ENCODE measurements at regions not wholly inside any gene's neighbourhood (a gene's known extent, or its start where the extent isn't known, plus 50 kb on each side); places are given as distances from the start of the nearest gene placed in this dataset.

DNA sequence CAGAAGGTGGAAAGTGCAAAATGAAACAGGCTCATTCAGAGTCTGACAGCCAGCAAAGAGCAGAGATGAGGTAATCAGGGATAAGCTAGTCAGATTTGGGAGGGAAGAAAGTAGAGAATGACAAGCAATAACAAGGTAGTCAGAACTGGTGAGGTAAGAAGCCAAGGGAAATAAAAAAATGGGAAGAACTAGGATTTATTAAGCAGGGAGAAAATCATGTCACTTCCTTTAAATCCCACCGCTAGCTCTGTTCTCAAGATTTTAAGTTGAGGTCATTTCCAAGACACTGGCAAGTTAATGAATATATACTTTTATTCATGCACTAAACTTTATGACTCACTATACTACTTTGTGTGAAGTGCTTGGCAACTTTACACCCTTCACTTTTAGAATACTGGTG lies 1106.8 kb downstream of the IGSF11 start:
- no peak for DNase-seq

DNA sequence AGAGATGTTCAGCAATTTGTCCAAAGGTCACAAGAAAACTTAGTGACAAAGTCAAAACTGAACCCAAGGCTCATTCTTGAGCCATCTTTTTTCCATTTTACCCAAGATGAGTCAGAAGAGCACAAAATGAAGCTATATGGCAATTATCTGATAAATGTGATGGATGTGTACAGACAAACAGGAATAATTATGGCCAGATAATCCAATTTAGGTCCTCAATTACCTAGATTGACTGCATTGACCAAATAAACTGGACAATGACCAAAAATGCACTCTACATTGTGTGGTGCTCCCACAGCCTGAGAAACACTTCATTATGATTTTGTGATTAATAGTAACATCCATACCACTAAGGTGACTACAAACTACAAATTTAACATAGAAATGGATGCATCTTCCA lies 1105.8 kb downstream of the IGSF11 start:
- DNase-seq: no peak

DNA sequence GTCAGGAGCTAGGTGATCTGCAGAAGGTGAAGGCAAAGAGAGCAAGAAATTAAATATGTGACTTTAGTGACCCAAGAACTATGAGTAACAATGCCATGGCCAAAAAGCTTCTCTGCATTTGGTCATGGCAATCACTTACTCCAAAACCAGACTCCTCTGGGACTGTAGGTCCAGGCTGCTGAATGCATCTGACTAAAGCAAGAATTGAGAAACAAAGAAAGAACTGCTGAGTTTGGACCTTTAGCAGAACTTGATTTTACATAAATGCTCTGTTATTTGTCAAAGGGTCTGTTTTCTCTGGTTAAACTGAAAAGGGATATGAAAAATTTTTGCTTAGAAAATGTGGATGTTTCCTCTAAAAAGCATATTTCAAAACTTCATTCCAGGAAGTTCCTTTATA lies 1102.2 kb downstream of the IGSF11 start:
- DNase-seq: no peak

DNA sequence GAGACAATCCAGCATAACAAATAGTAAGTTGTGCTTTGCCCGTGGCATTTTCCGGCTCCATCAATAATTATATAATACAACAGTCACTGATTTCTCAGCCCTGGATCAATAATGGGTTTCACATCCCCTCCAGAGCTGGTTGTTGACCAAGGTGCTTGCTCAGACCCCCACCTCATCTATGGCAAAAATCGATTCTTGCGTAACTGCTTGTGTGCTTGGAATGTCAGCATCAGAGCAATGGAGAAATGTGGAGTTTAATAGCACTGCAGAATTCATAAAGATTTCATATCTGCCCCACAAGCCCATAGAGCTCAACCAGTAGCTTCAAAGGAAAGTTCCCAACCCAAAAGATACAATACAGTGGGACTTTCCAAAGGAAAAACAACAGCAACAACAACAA lies 1098.5 kb downstream of the IGSF11 start:
- no peak for DNase-seq

DNA sequence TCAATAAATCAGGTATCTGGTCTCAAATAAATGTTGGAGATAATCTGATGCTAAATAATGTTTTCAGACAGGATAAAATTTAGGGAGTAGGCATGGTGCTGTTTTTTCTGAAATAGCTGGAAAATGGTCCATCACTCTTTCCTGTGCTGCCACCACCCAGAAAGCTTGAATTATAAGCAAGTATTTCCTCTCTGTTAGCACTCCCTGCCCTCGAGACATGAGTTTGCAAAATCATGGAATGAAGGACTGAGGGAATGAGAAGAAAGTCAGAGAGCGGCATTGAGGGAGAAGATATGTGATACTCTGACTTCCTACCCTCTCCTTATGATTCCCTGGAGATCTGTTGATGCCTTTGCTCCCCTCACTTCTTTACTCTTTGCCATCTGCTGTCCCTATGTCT lies 1095.7 kb downstream of the IGSF11 start:
- DNase-seq: no peak

DNA sequence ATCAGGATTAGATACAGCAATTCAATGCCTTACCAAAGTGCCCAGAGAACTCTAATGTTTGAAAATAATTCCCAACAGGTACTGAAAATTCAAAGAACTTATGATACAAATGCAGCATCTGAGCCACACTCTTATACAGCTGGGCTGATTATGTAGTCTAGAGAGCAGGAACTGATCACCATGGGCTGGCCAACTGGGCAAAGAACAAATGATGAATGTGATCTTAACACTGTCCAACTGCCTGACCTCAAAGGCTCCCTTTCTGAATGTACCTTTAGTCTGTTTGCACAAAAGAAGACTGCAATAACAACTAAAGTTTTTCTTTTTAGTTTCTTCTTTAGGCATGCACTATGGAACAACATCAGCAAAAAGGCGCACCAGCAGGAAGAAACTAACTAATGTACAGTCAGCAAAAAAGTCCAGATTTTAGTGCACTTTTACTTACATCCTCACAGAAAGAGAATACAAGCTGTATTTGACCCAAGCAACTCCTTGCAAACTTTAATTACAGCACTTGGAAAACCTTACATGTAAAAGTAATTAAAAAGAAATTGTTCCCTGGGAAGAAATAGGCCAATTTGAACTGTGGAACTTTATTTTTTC lies 1095.1 kb downstream of the IGSF11 start:
- no peak for DNase-seq

DNA sequence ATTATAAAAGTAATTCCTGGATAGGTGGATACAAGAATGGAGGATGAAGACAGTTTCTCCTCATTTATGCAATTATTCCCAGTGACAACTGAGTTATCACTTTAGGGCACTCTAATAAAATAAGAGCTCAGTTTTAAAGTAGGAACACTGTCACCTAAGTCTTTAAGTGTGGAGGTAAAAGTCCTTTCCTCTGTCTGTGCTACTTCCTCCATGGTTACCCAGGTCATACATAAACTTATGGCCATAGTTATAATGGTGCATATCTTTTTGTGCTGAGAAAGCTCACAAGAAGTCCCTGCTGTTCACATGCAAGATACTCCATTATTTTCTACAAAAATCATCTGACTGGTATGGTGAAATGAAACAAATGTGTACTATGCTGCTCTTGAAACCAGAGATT lies 1093.6 kb downstream of the IGSF11 start:
- DNase-seq: no peak

DNA sequence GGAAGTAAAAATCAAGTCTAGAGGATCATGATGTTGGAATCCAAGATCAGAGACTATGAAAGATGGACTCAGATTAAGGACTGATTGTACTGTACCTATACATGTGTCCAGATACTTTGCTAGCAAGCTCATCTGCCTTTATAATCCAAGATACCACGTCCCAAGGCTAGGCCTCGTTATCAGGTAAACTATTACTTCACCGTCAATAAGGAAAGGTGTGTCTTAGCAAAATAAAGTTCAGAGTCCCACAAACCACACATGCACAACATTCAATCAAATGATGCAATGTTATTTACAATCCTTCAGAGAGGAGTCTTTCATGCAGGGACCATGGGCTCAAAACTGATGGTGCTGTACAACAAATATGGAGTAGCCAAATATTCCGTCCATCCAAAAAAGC lies 1092.9 kb downstream of the IGSF11 start:
- no peak for DNase-seq

DNA sequence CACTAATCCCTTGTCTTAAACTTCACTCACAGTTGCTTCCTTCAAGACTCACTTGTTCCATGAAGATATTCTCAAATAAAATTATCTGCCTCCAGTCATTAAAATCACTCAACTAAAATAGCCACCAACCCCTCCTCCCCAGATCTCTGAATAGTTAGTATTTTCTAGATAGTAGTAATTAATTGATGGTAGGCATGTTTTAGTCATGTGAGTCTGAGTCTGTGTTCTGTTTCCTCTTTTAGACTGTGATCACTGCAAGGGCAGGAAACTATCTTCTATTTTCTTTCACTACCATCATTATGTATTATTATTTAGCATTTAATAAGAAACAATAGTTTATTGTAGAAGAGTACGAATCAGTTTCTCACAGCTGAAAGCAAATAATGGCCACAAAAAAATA lies 1080.5 kb downstream of the IGSF11 start:
- DNase-seq: no peak

DNA sequence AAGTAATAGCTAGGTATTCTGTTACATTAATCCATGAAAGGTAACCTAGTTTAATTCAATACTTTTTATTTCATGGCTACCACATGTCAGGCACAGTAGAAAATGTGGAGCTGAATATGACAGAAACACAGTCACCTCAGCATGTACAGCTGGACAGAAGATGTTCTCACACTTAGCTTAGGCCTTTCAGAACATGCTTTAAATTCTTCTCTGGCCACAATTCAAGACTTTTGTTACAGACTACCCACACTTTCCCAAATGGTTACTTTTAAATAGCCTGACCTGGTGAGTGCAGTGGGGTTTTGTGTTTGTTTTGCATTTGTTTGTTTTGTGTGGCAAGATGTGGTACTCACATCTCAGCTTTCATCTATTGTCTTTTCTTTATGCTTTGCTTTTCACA lies 1079.5 kb downstream of the IGSF11 start:
- peak; percentile 6 for DNase-seq

DNA sequence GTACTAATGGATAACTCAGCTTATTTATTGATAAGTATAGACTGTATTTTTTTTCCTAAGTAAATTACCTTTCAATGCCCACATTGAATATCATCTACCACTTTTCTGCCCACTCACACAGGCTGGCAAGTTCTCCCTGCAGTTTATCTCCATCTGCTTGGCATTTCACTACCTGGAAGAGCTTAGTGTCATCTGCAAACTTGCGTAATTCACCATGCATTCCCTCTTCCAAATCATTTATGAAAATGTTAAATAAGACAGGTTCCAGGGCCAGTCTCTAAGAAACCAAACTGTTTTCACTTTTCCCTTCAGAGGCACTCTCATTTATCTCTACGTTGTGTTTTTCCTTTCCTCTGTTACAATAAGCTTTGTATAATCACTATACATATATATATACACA lies 1076.6 kb downstream of the IGSF11 start:
- no peak for DNase-seq

DNA sequence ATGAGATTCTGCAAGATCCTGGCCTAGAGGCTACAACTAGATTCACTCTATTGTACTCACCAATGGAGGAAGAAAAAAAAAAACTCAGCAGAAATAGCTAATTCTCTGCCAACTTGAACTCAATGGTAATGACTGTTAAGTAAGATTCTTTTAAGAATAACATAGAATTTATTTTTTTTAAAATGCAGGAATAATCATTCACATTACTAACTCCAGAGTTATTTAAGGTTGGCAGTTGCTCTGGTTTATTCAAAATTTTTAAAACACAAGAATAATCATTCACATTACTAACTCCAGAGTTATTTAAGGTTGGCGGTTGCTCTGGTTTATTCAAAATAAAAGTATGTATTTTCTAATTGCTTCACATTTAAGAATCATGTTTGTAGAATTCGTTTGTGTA lies 1071.9 kb downstream of the IGSF11 start:
- DNase-seq: no peak

DNA sequence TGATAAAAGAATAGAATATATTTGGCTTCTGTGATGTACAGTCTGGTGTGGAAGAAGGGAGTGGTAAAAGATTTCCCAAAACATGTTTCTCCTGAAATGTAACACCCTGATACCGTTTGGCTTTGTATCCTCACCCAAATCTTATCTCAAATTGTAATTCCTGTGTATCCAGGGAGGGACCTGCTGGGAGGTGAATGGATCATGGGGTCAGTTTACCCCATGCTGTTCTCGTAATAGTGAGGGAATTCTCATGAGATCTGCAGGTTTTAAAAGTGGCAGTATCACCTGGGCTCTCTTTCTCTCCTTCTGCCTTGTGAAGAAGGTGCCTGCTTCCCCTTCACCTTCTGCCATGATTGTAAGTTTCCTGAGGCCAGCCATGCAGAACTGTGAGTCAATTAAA lies 1070.8 kb downstream of the IGSF11 start:
- DNase-seq: no peak

DNA sequence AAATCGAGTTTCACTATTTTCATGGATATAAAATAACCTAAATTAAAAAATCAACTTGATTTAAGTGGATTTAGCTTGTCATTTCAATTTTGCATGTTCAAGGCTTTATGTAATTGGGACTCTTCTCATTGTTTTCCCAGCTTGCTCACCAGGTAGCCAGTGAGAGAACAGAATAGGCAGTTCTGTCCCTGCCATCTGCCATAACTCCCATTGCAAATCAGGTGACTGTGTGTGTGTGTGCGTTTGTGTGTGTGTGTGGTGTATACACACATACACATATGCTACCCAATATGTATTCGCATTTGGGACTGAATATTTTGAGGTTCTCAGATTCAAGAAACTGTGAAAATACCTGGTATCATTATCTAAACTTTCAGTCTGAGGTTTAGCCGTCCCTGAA lies 1069.8 kb downstream of the IGSF11 start:
- no peak for DNase-seq

DNA sequence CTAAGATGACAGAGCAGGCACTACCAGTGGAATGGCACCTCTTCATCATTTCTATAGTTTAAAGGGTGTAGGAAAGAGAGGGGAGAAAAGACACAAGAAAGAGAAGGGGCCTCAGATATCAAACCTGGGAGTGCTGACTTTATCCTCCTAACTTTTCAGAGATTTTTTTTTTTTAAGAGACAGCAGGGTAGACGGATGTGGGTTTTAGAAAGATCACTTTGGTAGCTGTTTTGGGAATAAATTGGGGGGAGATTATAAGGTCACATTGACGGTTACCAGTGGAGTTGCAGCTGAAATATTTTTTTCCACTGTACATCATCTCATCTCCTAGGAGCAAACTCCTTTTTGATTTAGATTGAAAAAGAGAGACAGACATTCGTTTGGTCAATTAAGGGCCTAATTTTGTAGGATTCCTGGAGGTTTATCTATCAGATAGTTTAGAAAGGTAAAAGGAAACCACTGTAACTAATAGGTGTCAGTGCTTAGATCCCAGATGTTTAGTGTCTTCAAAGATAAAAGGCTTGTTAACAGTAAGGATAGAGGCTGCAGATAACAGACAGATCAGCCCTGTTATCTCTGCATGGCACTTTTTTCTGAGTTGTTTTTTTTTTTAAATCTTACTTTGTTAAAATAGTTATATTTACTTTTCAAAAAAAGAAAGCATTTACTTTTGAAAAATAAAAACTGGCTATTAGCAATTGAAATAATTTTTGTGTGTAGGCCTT lies 1057.0 kb downstream of the IGSF11 start:
- DNase-seq: no peak

DNA sequence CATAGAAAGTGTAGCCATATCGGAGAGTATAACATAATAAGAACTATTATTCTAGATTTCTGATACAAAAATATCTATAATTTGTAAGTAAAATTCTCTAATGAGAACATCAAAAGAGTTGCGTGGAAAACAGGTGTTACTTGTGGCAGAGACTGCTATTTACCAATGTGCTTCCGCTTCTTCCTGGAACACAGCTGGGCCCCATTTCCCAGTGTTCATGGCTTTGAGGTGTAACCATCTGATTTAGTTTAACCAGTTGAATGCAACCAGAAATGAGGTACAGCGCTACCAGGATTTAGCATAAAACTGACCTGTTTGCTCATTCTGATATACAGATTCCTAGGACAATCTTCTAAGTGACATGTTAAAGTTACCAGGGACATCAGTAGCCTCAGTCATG lies 1055.2 kb downstream of the IGSF11 start:
- DNase-seq: no peak

DNA sequence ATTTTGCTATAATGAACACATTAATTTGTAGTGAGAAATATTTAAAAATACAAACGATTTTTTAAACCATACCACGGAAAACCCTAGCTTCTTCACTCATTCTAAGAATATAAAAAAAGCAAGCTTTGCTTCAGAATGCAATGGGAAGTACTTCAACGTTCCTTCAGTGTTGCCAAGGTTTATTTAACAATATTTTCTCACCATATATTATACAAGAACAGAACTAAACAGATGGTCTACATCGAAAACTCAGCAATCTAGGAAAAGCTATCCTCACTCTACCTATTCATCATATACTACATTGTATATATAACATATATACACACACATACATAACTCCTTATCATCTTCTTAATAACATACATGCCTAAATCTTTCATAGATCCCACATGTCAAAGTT lies 1047.4 kb downstream of the IGSF11 start:
- DNase-seq: no peak

DNA sequence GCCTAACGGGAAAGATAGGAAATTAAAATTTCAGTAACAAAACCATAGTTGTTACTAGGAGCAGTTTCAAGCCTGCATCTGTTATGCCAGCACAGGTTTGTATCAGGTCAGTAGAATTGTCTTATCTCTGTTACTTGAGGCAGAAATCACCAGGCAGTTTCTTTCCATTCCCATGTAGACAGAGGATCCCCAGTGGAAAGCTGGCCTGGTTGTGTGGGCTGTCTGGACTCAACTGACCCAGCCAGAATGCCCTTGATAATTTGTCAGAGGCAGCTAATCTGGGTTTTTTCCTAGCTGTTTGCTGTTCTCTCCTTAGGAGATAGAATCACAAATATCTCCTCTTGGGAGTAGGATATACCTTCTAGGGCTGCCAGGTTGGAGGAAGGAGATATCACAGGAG lies 1044.7 kb downstream of the IGSF11 start:
- DNase-seq: no peak

DNA sequence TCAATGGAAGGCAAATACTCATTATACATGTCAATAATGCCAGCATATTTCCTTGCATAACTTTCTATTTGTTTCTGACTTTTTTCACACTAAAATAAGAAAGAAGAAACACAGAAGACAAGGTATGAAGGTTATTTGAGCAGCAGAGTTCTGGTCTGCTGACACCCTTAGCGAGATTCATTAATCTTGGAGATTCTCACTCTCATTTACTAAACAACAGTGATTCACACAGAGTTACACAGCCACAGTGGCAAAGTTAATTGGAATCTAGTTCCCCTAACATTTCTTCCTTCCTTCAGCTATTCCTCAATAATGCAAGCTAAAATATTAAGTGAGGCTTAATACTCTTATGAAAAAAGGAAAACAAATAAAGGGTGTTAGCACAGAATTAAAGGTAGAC lies 1044.0 kb downstream of the IGSF11 start:
- DNase-seq: no peak

DNA sequence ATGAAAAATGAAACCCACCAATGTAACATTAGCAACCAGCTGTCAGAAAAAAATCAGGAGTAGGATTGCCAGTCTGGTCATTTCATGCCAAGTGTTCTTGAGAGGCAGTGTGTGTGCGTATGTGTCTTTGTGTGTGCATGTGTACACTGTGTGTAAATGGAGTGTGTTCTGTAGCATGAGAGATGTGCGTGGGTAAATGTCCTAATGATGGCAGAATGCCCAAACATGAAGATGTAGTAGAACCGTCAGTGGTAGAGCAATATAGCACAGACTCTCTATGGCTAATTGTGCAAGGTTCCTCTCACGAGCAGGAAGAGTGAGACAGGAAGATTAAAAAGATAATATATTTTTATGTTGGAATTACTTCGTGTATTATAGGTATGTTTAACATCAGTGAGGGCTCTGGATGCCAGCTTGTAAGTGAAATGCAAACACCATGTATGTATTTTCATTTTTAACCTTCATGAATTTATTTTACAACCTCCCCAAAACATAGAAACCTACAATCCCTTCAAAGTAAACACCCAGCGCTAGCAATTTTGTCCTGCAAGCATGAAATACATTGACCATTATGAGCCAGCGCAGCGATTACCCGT lies 1038.7 kb downstream of the IGSF11 start:
- no peak for DNase-seq

DNA sequence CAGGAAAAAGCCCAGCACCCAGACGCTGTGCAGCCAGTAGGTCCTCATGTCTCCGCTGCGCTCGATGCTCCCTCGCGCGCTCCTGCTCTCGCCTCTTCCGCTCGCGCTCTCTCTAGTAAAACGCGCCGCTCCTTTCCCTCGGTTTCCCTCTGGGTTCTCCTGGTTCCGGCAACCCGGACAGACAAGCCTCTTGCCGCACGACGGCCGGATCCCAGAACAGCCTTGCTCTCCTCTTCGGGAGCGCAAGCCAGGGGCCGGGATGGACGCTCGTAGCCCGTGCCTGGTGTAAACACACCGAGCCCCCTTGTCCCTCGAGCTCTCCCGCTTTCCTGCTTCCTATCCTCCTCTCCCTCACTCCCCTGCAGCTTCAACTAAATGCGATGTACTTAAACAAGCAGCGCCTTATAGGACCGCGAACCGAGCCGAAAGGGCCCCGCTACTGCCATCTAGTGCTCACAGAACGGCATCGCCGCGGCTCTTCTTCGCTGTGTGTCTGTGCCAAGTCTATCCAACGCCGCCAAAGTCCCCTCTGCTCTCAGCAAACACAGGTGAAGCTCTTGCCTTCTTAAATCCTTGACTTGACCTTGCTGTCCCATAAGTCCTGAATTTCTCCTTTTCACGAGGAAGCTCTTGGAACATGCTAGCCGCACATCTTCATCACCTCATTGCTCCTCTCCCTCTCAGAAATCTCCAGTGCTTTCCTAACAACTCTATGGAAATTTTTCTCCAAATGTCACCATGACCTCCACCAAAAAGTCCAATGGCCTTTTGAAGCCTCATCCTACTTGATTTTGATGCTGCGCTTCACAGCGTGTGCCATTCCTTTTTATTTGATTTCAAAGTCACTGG lies 1037.2 kb downstream of the IGSF11 start:
- DNase-seq: peak; percentile 46

DNA sequence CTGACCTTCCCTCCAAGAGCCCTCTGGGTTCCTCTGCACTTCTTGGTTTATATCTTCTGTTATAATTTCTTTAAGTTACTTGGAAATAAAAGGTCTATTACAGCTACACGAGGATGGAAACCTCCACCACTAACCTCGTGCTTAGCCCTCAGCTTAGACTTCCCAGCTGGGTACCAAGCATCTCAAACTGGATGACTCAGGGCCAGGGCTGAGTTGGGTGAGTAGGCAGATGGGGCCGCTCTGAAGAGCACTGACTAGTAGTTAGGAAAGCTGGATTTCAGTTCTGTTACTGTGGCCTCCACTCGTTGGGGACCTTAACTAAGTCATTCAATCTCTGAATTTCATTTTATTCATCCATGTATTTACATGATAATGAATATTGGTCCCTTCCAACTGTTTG lies 1036.6 kb downstream of the IGSF11 start:
- no peak for DNase-seq

DNA sequence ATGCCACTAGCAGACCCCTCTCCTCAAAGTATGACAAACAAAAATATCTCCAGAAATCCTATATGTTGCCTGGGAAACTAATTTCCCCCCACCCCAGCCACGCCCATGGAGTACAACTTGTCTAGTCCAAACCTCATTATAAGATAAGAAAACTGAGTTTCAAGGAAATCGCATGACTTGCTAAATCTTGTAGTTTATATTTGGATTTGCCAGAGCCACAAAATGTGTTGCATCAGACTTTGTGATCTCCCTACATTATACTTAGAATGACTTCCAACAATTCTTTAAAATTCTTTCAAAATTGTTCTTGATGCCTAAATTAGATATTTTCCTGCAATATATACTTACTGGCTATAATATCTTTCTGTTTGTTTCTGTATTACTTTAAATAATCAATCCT lies 1034.4 kb downstream of the IGSF11 start:
- DNase-seq: no peak

DNA sequence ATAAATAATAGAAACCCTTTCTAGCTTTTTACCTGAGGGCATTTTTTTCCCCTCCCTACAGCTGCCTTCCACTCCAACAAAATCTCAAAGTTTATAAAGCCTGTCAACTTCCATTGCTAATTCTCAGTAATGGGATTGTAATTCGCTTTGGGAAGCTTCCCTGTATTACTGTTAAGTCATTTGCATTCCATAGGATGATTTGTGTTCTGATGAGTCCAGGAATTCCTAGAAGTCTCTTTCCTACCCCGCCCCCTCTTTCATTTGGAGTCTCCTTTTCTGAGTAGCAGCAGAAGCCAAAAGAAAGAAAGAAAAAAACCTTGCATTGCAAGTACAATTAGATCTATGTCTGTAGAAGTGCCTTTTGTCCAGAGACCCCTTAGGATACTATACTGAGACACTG lies 1033.3 kb downstream of the IGSF11 start:
- DNase-seq: no peak
